ENCODE measurements at regions not wholly inside any gene's neighbourhood (a gene's known extent, or its start where the extent isn't known, plus 50 kb on each side); places are given as distances from the start of the nearest gene placed in this dataset.
"Not testable (repeated sequence)": the region's sequence is repeated elsewhere in the genome, so short reads cannot be mapped to it uniquely, and the experiment has no call there.

- CTCF ChIA-PET, result no interaction called here
- Mint-ChIP-seq H3K4me3 (no peak overlapping the region), H3K4me1 (ENCODE audit: low read depth) (no peaks in the 10 kb centered on the region), H3K9me3 (no peaks in the 10 kb centered on the region), H3K36me3 (ENCODE audit: low read depth) (no peaks in the 10 kb centered on the region), H3K27me3 (peaks cover 4% of the 10 kb centered on the region), H3K27ac (no peak overlapping the region)
- intact Hi-C loops (cut with micrococcal nuclease), result no loop called here
- DNase-seq (no peak), ATAC-seq (no peak)
- POLR2A ChIA-PET, result no interaction called here
- TF ChIP-seq CTCF (IDR thresholded peaks at IDR 0.05), result no peak
Observed at GRCh38 chr7:4461531-4461930, 220.6 kb upstream of the FOXK1 start.

GRCh38 chr7:4468320-4469102 lies 213.6 kb upstream of the FOXK1 start:
- Mint-ChIP-seq H3K4me3 (no peak overlapping the region), H3K27ac (no peak overlapping the region), H3K36me3 (ENCODE audit: low read depth) (no peaks in the 10 kb centered on the region), H3K4me1 (ENCODE audit: low read depth) (no peaks in the 10 kb centered on the region), H3K9me3 (peaks cover 1% of the 10 kb centered on the region), H3K27me3 (peaks cover 8% of the 10 kb centered on the region)
- POLR2A ChIA-PET, result no interaction called here
- no peak for ATAC-seq
- CTCF ChIA-PET, result no interaction called here
- intact Hi-C loops (cut with micrococcal nuclease), result no loop called here
- TF ChIP-seq CTCF (IDR thresholded peaks at IDR 0.05), result no peak
- no peak for DNase-seq

- H3K27ac Mint-ChIP-seq, result no peak overlapping the region
- no peak for TF ChIP-seq CTCF (IDR thresholded peaks at IDR 0.05)
- ChIA-PET POLR2A (no interaction called here), CTCF (no interaction called here)
- no peaks in the 10 kb centered on the region for H3K36me3 Mint-ChIP-seq (ENCODE audit: low read depth)
- H3K4me1 Mint-ChIP-seq (ENCODE audit: low read depth), result no peaks in the 10 kb centered on the region
- H3K27me3 Mint-ChIP-seq, result peaks cover 8% of the 10 kb centered on the region
- intact Hi-C loops (cut with micrococcal nuclease), result no loop called here
- DNase-seq, result peak; percentile 4
- peaks cover 1% of the 10 kb centered on the region for H3K9me3 Mint-ChIP-seq
- no peak overlapping the region for H3K4me3 Mint-ChIP-seq
- ATAC-seq, result no peak
Observed at GRCh38 chr7:4470246-4470645, 211.8 kb upstream of the FOXK1 start.

- Mint-ChIP-seq H3K4me1 (ENCODE audit: low read depth) (no peaks in the 10 kb centered on the region), H3K4me3 (no peak overlapping the region), H3K9me3 (peaks cover 1% of the 10 kb centered on the region), H3K27me3 (peaks cover 4% of the 10 kb centered on the region), H3K27ac (no peak overlapping the region), H3K36me3 (ENCODE audit: low read depth) (no peaks in the 10 kb centered on the region)
- ChIA-PET POLR2A (no interaction called here), CTCF (no interaction called here)
- TF ChIP-seq CTCF (IDR thresholded peaks at IDR 0.05), result no peak
- intact Hi-C loops (cut with micrococcal nuclease), result no loop called here
- ATAC-seq (no peak), DNase-seq (no peak)
Observed at GRCh38 chr7:4472728-4473127, 209.4 kb upstream of the FOXK1 start.

GRCh38 chr7:4479367-4480039 lies 202.6 kb upstream of the FOXK1 start:
- H3K4me1 Mint-ChIP-seq (ENCODE audit: low read depth), result no peaks in the 10 kb centered on the region
- intact Hi-C loops (cut with micrococcal nuclease), result no loop called here
- ATAC-seq, result no peak

GRCh38 chr7:4480131-4480530 lies 202.0 kb upstream of the FOXK1 start:
- H3K4me3 Mint-ChIP-seq; H3K27me3 Mint-ChIP-seq; H3K4me1 Mint-ChIP-seq (ENCODE audit: low read depth); ATAC-seq; DNase-seq; POLR2A ChIA-PET; intact Hi-C loops (cut with micrococcal nuclease); H3K27ac Mint-ChIP-seq; CTCF ChIA-PET; H3K36me3 Mint-ChIP-seq (ENCODE audit: low read depth); H3K9me3 Mint-ChIP-seq: not testable (repeated sequence)

More at GRCh38 chr7:4479367-4480039, 202.6 kb upstream of the FOXK1 start:
- Mint-ChIP-seq H3K27ac (no peak overlapping the region), H3K36me3 (ENCODE audit: low read depth) (no peaks in the 10 kb centered on the region), H3K9me3 (peaks cover 9% of the 10 kb centered on the region), H3K27me3 (no peaks in the 10 kb centered on the region), H3K4me3 (no peak overlapping the region)
- ChIA-PET POLR2A (no interaction called here), CTCF (no interaction called here)
- TF ChIP-seq CTCF (IDR thresholded peaks at IDR 0.05), result peak; percentile 48
- DNase-seq, result peak; percentile 37
